ENCODE measurements at regions not wholly inside any gene's neighbourhood (a gene's known extent, or its start where the extent isn't known, plus 50 kb on each side); places are given as distances from the start of the nearest gene placed in this dataset.

DNA sequence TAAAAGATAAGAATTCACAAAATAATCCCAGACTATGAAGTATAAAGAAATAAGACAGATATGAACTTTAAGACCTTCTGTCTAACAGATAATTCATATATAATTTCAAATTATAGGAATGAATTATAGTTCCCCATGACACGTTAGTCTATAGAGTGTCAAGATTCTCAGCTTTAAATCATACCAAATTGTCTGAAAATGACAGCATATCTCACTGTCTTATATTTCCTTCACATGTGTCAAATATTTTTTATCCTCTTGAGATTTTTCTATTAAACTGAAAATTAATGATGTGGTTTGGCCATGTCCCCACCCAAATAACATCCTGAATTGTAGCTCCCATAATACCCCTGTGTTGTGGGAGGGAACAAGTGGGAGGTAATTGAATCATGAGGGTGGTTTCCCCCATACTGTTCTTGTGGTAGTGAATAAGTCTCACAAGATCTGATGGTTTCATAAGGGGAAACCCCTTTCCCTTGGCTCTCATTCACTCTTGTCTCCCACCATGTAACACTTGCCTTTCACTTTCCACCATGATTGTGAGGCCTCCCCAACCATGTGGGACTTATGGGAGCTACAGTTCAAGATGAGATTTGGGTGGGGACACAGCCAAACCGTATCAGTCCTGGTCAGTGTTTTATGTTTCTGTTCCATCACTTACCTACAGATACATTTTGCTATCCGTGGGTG lies 825.3 kb upstream of the GJE1 start:
- TF ChIP-seq SUZ12 (IDR thresholded peaks at IDR 0.05; ENCODE audit: extremely low read depth, insufficient read depth, insufficient read length) (no peak), ZNF274 (IDR thresholded peaks at IDR 0.05; ENCODE audit: low read depth, low read length) (no peak), YY1 (IDR thresholded peaks at IDR 0.05; ENCODE audit: insufficient read depth, insufficient read length) (no peak)
